AG09319 (cell line): ENCODE measurements at regions not wholly inside any gene's neighbourhood (a gene's known extent, or its start where the extent isn't known, plus 50 kb on each side); places are given as distances from the start of the nearest gene placed in this dataset.
A peak's percentile ranks its signal among the peaks of the same experiment; 100 is the strongest.

Source experiments
- DNase-seq: peaks from one replicate; pipeline ENCODE4 v3.0.0-alpha.2; 2010; ENCODE audit warnings: low read depth; ENCODE audit errors: extremely low read depth
- TF ChIP-seq, protein P1 (sequence below): IDR thresholded peaks from 2 replicates; pipeline ENCODE4 v1.5.1; 2011; ENCODE audit warnings: low read depth, mild to moderate bottlenecking, inconsistent platforms, low read length, moderate library complexity

DNA sequence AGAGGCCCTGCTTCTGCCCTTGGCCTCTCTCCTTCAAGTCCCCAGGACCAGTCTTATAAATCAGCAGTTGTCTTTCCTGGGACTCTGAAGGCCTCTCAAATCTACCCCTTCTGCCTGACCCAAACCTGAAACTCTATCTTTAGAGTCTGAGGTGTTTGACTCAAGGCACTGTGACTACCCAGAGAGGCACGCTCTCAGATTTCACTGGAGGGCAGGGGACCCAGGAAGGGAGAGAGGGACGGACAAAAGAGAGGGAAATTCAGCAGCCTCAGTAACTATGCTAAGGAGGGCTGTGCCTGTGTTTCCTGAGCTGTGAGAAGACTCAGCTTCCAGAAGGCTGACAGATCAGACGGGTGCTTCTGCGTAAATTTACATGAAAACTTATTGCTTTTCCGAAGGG, 217.8 kb downstream of the HAUS1 start:
- TF ChIP-seq, protein P1, sequence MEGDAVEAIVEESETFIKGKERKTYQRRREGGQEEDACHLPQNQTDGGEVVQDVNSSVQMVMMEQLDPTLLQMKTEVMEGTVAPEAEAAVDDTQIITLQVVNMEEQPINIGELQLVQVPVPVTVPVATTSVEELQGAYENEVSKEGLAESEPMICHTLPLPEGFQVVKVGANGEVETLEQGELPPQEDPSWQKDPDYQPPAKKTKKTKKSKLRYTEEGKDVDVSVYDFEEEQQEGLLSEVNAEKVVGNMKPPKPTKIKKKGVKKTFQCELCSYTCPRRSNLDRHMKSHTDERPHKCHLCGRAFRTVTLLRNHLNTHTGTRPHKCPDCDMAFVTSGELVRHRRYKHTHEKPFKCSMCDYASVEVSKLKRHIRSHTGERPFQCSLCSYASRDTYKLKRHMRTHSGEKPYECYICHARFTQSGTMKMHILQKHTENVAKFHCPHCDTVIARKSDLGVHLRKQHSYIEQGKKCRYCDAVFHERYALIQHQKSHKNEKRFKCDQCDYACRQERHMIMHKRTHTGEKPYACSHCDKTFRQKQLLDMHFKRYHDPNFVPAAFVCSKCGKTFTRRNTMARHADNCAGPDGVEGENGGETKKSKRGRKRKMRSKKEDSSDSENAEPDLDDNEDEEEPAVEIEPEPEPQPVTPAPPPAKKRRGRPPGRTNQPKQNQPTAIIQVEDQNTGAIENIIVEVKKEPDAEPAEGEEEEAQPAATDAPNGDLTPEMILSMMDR, result no peak
- no peak for DNase-seq

- TF ChIP-seq, protein P1, result no peak
- no peak for DNase-seq
Observed at GRCh38 chr18:46322411-46322891, 218.3 kb downstream of the HAUS1 start.

DNA sequence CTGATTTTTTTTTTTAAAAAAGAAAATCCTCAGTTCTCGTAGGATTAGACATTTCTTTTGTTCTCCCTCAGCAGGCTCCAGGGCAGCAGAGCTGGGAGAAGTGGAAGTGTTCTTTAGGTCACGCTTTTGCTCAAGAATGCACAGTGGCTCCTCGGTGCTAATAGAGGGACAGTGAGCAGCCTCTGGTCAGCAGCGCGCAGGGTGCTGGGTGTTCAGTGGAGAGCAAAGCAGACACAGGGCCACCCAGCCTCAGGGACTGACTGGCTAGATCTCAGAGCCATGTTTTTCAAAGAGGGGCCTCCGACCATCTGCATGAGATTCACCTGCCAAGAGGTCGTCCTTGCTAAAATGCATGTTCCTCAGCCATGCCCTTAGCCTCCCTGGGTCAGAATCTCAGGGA, 218.8 kb downstream of the HAUS1 start:
- TF ChIP-seq, protein P1, result no peak
- no peak for DNase-seq

- TF ChIP-seq, protein P1, result no peak
- DNase-seq, result peak; percentile 7
Observed at GRCh38 chr18:46324087-46324955, 220.1 kb downstream of the HAUS1 start.

- TF ChIP-seq, protein P1, result no peak
- no peak for DNase-seq
Observed at GRCh38 chr18:46325895-46326294, 221.7 kb downstream of the HAUS1 start.

GRCh38 chr18:46329736-46330246, 225.6 kb downstream of the HAUS1 start:
- TF ChIP-seq, protein P1, result no peak
- DNase-seq, result no peak

DNA sequence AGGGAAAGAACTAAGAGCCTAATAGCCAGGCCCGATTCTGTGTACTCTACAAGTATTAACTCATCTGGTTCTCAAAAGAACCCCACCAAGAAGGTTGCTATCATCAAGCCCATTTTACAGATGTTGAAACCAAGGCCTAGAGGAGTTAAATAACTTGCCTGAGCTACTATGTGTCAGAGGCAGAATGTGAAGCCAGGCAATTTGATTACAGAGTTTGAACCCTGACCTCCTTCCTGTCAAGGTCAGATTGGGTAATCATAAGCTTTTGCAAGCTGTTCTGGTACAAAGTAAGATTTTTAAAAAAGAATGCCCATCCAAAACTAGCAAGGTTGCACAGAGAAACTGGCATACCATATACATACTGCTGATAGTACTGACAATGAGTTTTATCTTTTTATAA, 227.1 kb downstream of the HAUS1 start:
- TF ChIP-seq, protein P1, result no peak
- no peak for DNase-seq
